HCT116 (cell line): ENCODE measurements at regions not wholly inside any gene's neighbourhood (a gene's known extent, or its start where the extent isn't known, plus 50 kb on each side); places are given as distances from the start of the nearest gene placed in this dataset.

ENCODE experiments used
- ATAC-seq: fragments of 200-7000 bp; cut with Tn5 transposase; 2 replicates; pipeline ENCODE4 v1.9.1; 2020; ENCODE audit warnings: mild to moderate bottlenecking, moderate library complexity
- BruUV-seq: library from RNA; stranded (reverse); fragments of 400-500 nt; replicated peaks from 2 replicates; lab custom pipeline; 2021; lab: Mats Ljungman, UMichigan
- CTCF ChIA-PET: fragments of 300-600 bp; sonication (Branson Sonifier 250); formaldehyde crosslinking; loops from one replicate; lab custom pipeline; 2021; ENCODE audit warnings: antibody characterized with exemption; lab: Charles Lee
- POLR2A ChIA-PET: fragments of 300-600, 350-600 bp; sonication (Branson Sonifier 250); formaldehyde crosslinking; loops from one replicate; lab custom pipeline; 2021; ENCODE audit warnings: antibody characterized with exemption; lab: Charles Lee
- RAD21 ChIA-PET, 2 experiments: fragments of 300-600 bp; sonication (Branson Sonifier 250); formaldehyde crosslinking; loops; one replicate each; lab custom pipeline; 2023; ENCODE audit warnings: low total read pairs in 2 of 2; ENCODE audit not compliant: uncharacterized antibody in 2 of 2, unreplicated experiment in 2 of 2, low non-redundant PET in 1 of 2; lab: Charles Lee
- DNase-seq: peaks from one replicate; pipeline ENCODE4 v3.0.0-alpha.2; 2010; ENCODE audit warnings: low read depth, low spot score
- H2AFZ ChIP-seq: fragments of 200-600 bp; shearing (Covaris generic), sonication (generic); 2 replicates; pipeline ENCODE4 v1.6.1; 2017; ENCODE audit warnings: low read depth, mixed run types, mixed read lengths, antibody characterized with exemption, low read length; ENCODE audit not compliant: poor library complexity, severe bottlenecking
- H3K27ac ChIP-seq: 2 replicates; pipeline ENCODE4 v1.5.1; 2012; ENCODE audit warnings: low read depth, low read length
- H3K27me3 ChIP-seq: fragments of 200-600 bp; sonication (generic); 2 replicates; pipeline ENCODE4 v1.6.1; 2016; ENCODE audit warnings: mixed run types, low read length, mixed read lengths; ENCODE audit not compliant: insufficient read depth
- H3K36me3 ChIP-seq, 2 experiments: fragments of 200-500 bp in 1 of 2; fragments of 200-600 bp in 1 of 2; sonication (Bioruptor generic) in 1 of 2; sonication (generic) in 1 of 2; 2 replicates each; pipeline versions ENCODE4 v1.5.1 to v1.6.1; 2014 to 2016; ENCODE audit warnings: low read length in 2 of 2, inconsistent platforms in 1 of 2, mixed read lengths in 1 of 2, mixed run types in 1 of 2; ENCODE audit not compliant: insufficient read depth in 2 of 2, control insufficient read depth in 1 of 2
- H3K4me1 ChIP-seq, 2 experiments: fragments of 200-600 bp in 1 of 2; sonication (generic) in 1 of 2; 2 replicates each; pipeline versions ENCODE4 v1.5.1 to v1.6.1; 2012 to 2017; ENCODE audit warnings: low read length in 2 of 2, inconsistent platforms in 1 of 2, mild to moderate bottlenecking in 1 of 2, mixed read lengths in 1 of 2, mixed run types in 1 of 2, moderate library complexity in 1 of 2; ENCODE audit not compliant: insufficient read depth in 2 of 2, control insufficient read depth in 1 of 2
- H3K4me2 ChIP-seq: fragments of 200-600 bp; sonication (generic); 2 replicates; pipeline ENCODE4 v1.6.1; 2017; ENCODE audit warnings: mixed run types, low read length, mixed read lengths
- H3K4me3 ChIP-seq, 2 experiments: fragments of 200-600 bp in 1 of 2; sonication (generic) in 1 of 2; replicated peaks in 1 of 2; 2 replicates each; pipeline ENCODE4 v1.5.1; 2011 to 2016; ENCODE audit warnings: low read length in 2 of 2, control low read depth in 1 of 2, low read depth in 1 of 2, mild to moderate bottlenecking in 1 of 2, mixed read lengths in 1 of 2, mixed run types in 1 of 2
- H3K79me2 ChIP-seq: fragments of 200-600 bp; sonication (generic); 2 replicates; pipeline ENCODE4 v1.6.1; 2017; ENCODE audit warnings: mild to moderate bottlenecking, mixed run types, low read length, moderate library complexity, mixed read lengths; ENCODE audit not compliant: insufficient read depth
- H3K9ac ChIP-seq: fragments of 200-600 bp; sonication (generic); 2 replicates; pipeline ENCODE4 v1.6.1; 2016; ENCODE audit warnings: low read length, mixed read lengths
- H3K9me2 ChIP-seq: fragments of 200-600 bp; sonication (generic), shearing (Covaris generic); 2 replicates; pipeline ENCODE4 v1.6.1; 2017; ENCODE audit warnings: mixed run types, mild to moderate bottlenecking, moderate library complexity; ENCODE audit not compliant: insufficient read depth
- H3K9me3 ChIP-seq, 2 experiments: fragments of 200-500 bp in 1 of 2; fragments of 200-600 bp in 1 of 2; sonication (Bioruptor generic) in 1 of 2; sonication (generic) in 1 of 2; 2 replicates each; pipeline ENCODE4 v1.6.1; 2014 to 2017; ENCODE audit warnings: low read length in 2 of 2, mixed read lengths in 2 of 2, inconsistent platforms in 1 of 2, low read depth in 1 of 2, mild to moderate bottlenecking in 1 of 2, mixed run types in 1 of 2, moderate library complexity in 1 of 2; ENCODE audit not compliant: control insufficient read depth in 1 of 2, insufficient read depth in 1 of 2
- H4K20me1 ChIP-seq: fragments of 200-600 bp; sonication (generic), shearing (Covaris generic); 2 replicates; pipeline ENCODE4 v1.6.1; 2017; ENCODE audit warnings: mixed run types, mild to moderate bottlenecking, moderate library complexity; ENCODE audit not compliant: insufficient read depth
- CEBPB ChIP-seq: IDR thresholded peaks from 2 replicates; pipeline ENCODE4 v1.6.1; 2012; ENCODE audit warnings: low read depth
- EZH2 ChIP-seq: fragments of 200-600 bp; sonication (generic); IDR thresholded peaks from 2 replicates; pipeline ENCODE4 v1.6.1; 2017; ENCODE audit warnings: antibody characterized with exemption, mixed run types
- EZH2phosphoT487 ChIP-seq: fragments of 200-600 bp; IDR thresholded peaks from 2 replicates; pipeline ENCODE4 v1.6.1; 2018; ENCODE audit warnings: antibody characterized with exemption, borderline replicate concordance
- JUND ChIP-seq: IDR thresholded peaks from 2 replicates; pipeline ENCODE4 v1.6.1; 2012
- POLR2A ChIP-seq: IDR thresholded peaks from 2 replicates; pipeline ENCODE4 v1.7.0; 2011; ENCODE audit warnings: borderline replicate concordance; ENCODE audit not compliant: insufficient read depth, insufficient read length; ENCODE audit errors: extremely low read depth
- POLR2AphosphoS5 ChIP-seq: IDR thresholded peaks from 2 replicates; pipeline ENCODE4 v1.6.1; 2011; ENCODE audit warnings: mild to moderate bottlenecking, low read depth, low read length, moderate library complexity
- RAD21 ChIP-seq: IDR thresholded peaks from 2 replicates; pipeline ENCODE4 v1.6.1; 2012; ENCODE audit warnings: low read depth, mild to moderate bottlenecking
- TCF7L2 ChIP-seq: IDR thresholded peaks from 2 replicates; pipeline ENCODE4 v1.7.0; 2011; ENCODE audit warnings: borderline replicate concordance, inconsistent platforms; ENCODE audit not compliant: insufficient read depth, insufficient read length; ENCODE audit errors: extremely low read depth
- YY1 ChIP-seq: IDR thresholded peaks from 2 replicates; pipeline ENCODE4 v1.6.1; 2011; ENCODE audit warnings: low read length, low read depth, moderate library complexity, mild to moderate bottlenecking; ENCODE audit not compliant: insufficient replicate concordance; ENCODE audit errors: extremely low read depth
- ZFX ChIP-seq: fragments of 450-650 bp; IDR thresholded peaks from 2 replicates; pipeline ENCODE4 v1.6.1; 2017
- ZNF274 ChIP-seq: fragments of 200-500 bp; sonication (Bioruptor generic); IDR thresholded peaks from 2 replicates; pipeline ENCODE4 v1.6.1; 2014; ENCODE audit warnings: mild to moderate bottlenecking, low read depth, low read length, inconsistent platforms
- intact Hi-C: fragments of 100-400 bp; cut with micrococcal nuclease; formaldehyde crosslinking; loops from 2 replicates; pipeline ENCODE4 v1.10.0; 2022
- TF ChIP-seq, protein P1 (sequence below): IDR thresholded peaks from 2 replicates; pipeline ENCODE4 v1.6.1; 2012; ENCODE audit warnings: low read depth
- TF ChIP-seq, protein P2 (sequence below), 3 experiments: fragments of 200-600 bp in 1 of 3; sonication (generic) in 1 of 3; IDR thresholded peaks in 2 of 3; conservative IDR thresholded peaks in 1 of 3; 2 replicates each; pipeline ENCODE4 v1.5.1; 2012 to 2017; ENCODE audit warnings: low read depth in 2 of 3, low read length in 2 of 3, antibody characterized with exemption in 1 of 3, borderline replicate concordance in 1 of 3, control low read depth in 1 of 3, mild to moderate bottlenecking in 1 of 3, mixed read lengths in 1 of 3, mixed run types in 1 of 3, moderate library complexity in 1 of 3; ENCODE audit not compliant: insufficient read depth in 1 of 3
- TF ChIP-seq, protein P3 (sequence below): IDR thresholded peaks from 2 replicates; pipeline ENCODE4 v1.6.1; 2012
- TF ChIP-seq, protein P4 (sequence below): IDR thresholded peaks from 2 replicates; pipeline ENCODE4 v1.6.1; 2011; ENCODE audit warnings: mild to moderate bottlenecking, low read length, moderate library complexity; ENCODE audit not compliant: insufficient replicate concordance; ENCODE audit errors: extremely low read depth

DNA sequence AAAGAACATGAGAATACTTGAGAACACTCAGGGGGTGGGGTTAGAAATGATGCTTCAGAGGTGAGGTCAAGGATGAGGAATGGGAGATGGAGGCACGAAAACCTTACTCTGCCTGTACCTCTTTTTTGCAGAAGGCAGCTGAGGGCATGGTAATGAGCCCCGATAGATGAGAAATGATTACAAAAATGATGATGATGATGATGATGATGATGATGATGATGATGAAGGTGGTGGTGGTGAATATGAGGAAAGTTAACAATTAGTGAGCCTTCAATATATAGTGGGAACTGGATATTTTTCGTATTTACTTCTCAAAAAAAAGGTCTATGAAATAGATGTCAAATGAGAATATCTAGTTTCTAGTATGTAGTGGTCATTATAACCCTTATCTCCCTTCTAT lies 584.3 kb downstream of the EPHA4 start:
- no peak for DNase-seq
- Histone ChIP-seq H3K4me1 (no peaks in the 10 kb centered on the region), H4K20me1 (no peaks in the 10 kb centered on the region), H3K79me2 (no peaks in the 10 kb centered on the region), H2AFZ (no peak overlapping the region), H3K27me3 (peaks cover 44% of the 10 kb centered on the region), H3K9ac (no peak overlapping the region), H3K4me2 (no peak overlapping the region), H3K27ac (no peak overlapping the region), H3K4me3 (no peak overlapping the region), H3K36me3 (no peaks in the 10 kb centered on the region), H3K9me3 (no peaks in the 10 kb centered on the region), H3K9me2 (no peaks in the 10 kb centered on the region)
- POLR2A ChIA-PET: no interaction called here
- intact Hi-C loops: no loop called here
- no peak for ATAC-seq
- BruUV-seq: no TSS peak
- CTCF ChIA-PET: no interaction called here
- TF ChIP-seq EZH2: no peak
- no peak for TF ChIP-seq ZNF274
- no peak for TF ChIP-seq POLR2A
- TF ChIP-seq, protein P1, sequence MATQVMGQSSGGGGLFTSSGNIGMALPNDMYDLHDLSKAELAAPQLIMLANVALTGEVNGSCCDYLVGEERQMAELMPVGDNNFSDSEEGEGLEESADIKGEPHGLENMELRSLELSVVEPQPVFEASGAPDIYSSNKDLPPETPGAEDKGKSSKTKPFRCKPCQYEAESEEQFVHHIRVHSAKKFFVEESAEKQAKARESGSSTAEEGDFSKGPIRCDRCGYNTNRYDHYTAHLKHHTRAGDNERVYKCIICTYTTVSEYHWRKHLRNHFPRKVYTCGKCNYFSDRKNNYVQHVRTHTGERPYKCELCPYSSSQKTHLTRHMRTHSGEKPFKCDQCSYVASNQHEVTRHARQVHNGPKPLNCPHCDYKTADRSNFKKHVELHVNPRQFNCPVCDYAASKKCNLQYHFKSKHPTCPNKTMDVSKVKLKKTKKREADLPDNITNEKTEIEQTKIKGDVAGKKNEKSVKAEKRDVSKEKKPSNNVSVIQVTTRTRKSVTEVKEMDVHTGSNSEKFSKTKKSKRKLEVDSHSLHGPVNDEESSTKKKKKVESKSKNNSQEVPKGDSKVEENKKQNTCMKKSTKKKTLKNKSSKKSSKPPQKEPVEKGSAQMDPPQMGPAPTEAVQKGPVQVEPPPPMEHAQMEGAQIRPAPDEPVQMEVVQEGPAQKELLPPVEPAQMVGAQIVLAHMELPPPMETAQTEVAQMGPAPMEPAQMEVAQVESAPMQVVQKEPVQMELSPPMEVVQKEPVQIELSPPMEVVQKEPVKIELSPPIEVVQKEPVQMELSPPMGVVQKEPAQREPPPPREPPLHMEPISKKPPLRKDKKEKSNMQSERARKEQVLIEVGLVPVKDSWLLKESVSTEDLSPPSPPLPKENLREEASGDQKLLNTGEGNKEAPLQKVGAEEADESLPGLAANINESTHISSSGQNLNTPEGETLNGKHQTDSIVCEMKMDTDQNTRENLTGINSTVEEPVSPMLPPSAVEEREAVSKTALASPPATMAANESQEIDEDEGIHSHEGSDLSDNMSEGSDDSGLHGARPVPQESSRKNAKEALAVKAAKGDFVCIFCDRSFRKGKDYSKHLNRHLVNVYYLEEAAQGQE: no peak
- no peak for TF ChIP-seq JUND
- TF ChIP-seq YY1: no peak
- TF ChIP-seq CEBPB: no peak
- TF ChIP-seq, protein P2, sequence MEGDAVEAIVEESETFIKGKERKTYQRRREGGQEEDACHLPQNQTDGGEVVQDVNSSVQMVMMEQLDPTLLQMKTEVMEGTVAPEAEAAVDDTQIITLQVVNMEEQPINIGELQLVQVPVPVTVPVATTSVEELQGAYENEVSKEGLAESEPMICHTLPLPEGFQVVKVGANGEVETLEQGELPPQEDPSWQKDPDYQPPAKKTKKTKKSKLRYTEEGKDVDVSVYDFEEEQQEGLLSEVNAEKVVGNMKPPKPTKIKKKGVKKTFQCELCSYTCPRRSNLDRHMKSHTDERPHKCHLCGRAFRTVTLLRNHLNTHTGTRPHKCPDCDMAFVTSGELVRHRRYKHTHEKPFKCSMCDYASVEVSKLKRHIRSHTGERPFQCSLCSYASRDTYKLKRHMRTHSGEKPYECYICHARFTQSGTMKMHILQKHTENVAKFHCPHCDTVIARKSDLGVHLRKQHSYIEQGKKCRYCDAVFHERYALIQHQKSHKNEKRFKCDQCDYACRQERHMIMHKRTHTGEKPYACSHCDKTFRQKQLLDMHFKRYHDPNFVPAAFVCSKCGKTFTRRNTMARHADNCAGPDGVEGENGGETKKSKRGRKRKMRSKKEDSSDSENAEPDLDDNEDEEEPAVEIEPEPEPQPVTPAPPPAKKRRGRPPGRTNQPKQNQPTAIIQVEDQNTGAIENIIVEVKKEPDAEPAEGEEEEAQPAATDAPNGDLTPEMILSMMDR (IDR thresholded peaks at IDR 0.05 in 2 of 3, conservative IDR thresholded peaks at IDR 0.05 in 1 of 3; ENCODE audit: borderline replicate concordance in 1 of 3, insufficient read depth in 1 of 3, low read depth in 2 of 3, low read length in 2 of 3): no peak
- TF ChIP-seq, protein P3, sequence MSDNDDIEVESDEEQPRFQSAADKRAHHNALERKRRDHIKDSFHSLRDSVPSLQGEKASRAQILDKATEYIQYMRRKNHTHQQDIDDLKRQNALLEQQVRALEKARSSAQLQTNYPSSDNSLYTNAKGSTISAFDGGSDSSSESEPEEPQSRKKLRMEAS: no peak
- TF ChIP-seq, protein P4, sequence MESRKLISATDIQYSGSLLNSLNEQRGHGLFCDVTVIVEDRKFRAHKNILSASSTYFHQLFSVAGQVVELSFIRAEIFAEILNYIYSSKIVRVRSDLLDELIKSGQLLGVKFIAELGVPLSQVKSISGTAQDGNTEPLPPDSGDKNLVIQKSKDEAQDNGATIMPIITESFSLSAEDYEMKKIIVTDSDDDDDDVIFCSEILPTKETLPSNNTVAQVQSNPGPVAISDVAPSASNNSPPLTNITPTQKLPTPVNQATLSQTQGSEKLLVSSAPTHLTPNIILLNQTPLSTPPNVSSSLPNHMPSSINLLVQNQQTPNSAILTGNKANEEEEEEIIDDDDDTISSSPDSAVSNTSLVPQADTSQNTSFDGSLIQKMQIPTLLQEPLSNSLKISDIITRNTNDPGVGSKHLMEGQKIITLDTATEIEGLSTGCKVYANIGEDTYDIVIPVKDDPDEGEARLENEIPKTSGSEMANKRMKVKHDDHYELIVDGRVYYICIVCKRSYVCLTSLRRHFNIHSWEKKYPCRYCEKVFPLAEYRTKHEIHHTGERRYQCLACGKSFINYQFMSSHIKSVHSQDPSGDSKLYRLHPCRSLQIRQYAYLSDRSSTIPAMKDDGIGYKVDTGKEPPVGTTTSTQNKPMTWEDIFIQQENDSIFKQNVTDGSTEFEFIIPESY: no peak
- TF ChIP-seq RAD21: no peak
- no peak for TF ChIP-seq TCF7L2
- no peak for TF ChIP-seq EZH2phosphoT487
- TF ChIP-seq POLR2AphosphoS5: no peak
- TF ChIP-seq ZFX: no peak
- RAD21 ChIA-PET: no interaction called here
